ENCODE measurements at regions not wholly inside any gene's neighbourhood (a gene's known extent, or its start where the extent isn't known, plus 50 kb on each side); places are given as distances from the start of the nearest gene placed in this dataset.

DNA sequence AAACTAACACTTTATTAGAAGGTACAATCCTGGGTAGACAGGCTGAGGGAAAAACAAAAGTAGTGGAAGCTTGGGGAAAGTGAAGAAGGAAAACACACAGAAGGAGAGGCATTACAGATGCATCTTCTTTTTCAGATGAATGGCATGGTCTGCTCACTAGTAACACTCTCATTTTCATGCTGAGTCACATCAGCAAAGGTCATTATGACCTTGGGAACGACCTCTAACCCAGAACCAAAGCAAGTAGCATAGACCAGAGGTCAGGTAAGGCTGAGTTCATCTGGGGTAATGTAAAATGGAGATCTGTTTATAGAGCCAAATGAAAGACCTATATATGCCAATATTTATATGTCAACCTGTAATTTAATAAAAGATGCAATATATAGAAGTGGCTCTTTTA, 294.4 kb upstream of the LRRTM4 start:
- Histone ChIP-seq H2BK12ac (ENCODE audit: low read length) (no peak overlapping the region), H4K91ac (ENCODE audit: low read depth, low read length) (no peak overlapping the region), H3K4ac (ENCODE audit: low read depth, low read length) (no peak overlapping the region), H3K79me1 (ENCODE audit: low read length) (no peaks in the 10 kb centered on the region), H3K4me3 (ENCODE audit: low read depth, low read length) (no peak overlapping the region), H3K4me2 (ENCODE audit: low read length) (no peak overlapping the region), H2BK5ac (ENCODE audit: low read depth, low read length, poor library complexity) (no peak overlapping the region), H4K8ac (ENCODE audit: low read depth, low read length) (no peak overlapping the region), H4K12ac (ENCODE audit: low read depth, low read length) (no peak overlapping the region), H3K14ac (ENCODE audit: low read length) (no peak overlapping the region), H2BK120ac (ENCODE audit: insufficient read depth, low read length, poor library complexity) (no peak overlapping the region), H3K79me2 (ENCODE audit: control insufficient read depth, insufficient read depth, low read length, poor library complexity) (no peaks in the 10 kb centered on the region), H2AFZ (ENCODE audit: insufficient read depth, low read length, poor library complexity) (no peak overlapping the region), H3K27me3 (ENCODE audit: insufficient read depth, low read length) (no peaks in the 10 kb centered on the region), H2AK5ac (ENCODE audit: low read length) (no peak overlapping the region), H3K18ac (ENCODE audit: low read length) (no peak overlapping the region), H3K4me1 (ENCODE audit: control insufficient read depth in 1 of 2, insufficient read depth in 2 of 2, low read length in 2 of 2) (no peaks in the 10 kb centered on the region), H3K9me3 (ENCODE audit: insufficient read depth, low read depth, low read length) (no peaks in the 10 kb centered on the region), H3K9ac (ENCODE audit: low read length) (no peak overlapping the region), H3K27ac (ENCODE audit: low read depth, low read length) (no peak overlapping the region), H3K23ac (ENCODE audit: low read length) (no peak overlapping the region), H3K36me3 (ENCODE audit: control insufficient read depth in 1 of 2, insufficient read depth in 2 of 2, low read length in 2 of 2) (no peaks in the 10 kb centered on the region)
- DNase-seq = no peak
- no CpG with 5 or more reads among the region's 1 CpG for WGBS (ENCODE audit: extremely low coverage, insufficient coverage, insufficient read length)

DNA sequence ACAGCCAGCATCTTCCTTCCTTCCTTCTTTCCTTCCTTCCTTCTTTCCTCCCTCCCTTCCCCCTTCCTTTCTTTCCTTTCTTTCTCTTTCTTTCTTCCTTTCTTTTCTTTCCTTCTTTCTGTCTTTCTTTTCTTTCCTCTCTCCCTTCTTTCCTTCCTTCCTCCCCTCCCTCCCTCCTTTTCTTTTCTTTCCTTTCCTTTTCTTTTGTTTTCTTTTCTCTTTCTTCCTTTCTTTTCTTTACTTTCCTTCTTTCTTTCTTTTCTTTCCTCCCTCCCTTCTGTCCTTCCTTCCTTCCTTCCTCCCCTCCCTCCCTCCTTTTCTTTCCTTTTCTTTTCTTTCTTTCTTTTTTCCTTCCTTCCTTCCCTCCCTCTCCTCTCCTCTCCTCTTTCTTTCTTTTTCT, 296.0 kb upstream of the LRRTM4 start:
- no peak overlapping the region for H3K14ac ChIP-seq (ENCODE audit: low read length)
- H3K4me1 ChIP-seq (ENCODE audit: control insufficient read depth in 1 of 2, insufficient read depth in 2 of 2, low read length in 2 of 2) = no peaks in the 10 kb centered on the region
- H3K4ac ChIP-seq (ENCODE audit: low read depth, low read length) = no peak overlapping the region
- H3K4me2 ChIP-seq (ENCODE audit: low read length) = no peak overlapping the region
- no peak overlapping the region for H3K4me3 ChIP-seq (ENCODE audit: low read depth, low read length)
- H3K18ac ChIP-seq (ENCODE audit: low read length) = no peak overlapping the region
- H4K91ac ChIP-seq (ENCODE audit: low read depth, low read length) = no peak overlapping the region
- no peak overlapping the region for H2BK120ac ChIP-seq (ENCODE audit: insufficient read depth, low read length, poor library complexity)
- H3K27ac ChIP-seq (ENCODE audit: low read depth, low read length) = no peak overlapping the region
- H3K79me2 ChIP-seq (ENCODE audit: control insufficient read depth, insufficient read depth, low read length, poor library complexity) = no peaks in the 10 kb centered on the region
- no peak for DNase-seq
- no peak overlapping the region for H4K8ac ChIP-seq (ENCODE audit: low read depth, low read length)
- H3K23ac ChIP-seq (ENCODE audit: low read length) = no peak overlapping the region
- H3K79me1 ChIP-seq (ENCODE audit: low read length) = no peaks in the 10 kb centered on the region
- H2BK12ac ChIP-seq (ENCODE audit: low read length) = no peak overlapping the region
- no peak overlapping the region for H3K9ac ChIP-seq (ENCODE audit: low read length)
- no peak overlapping the region for H4K12ac ChIP-seq (ENCODE audit: low read depth, low read length)
- H2AFZ ChIP-seq (ENCODE audit: insufficient read depth, low read length, poor library complexity) = no peak overlapping the region
- no peaks in the 10 kb centered on the region for H3K36me3 ChIP-seq (ENCODE audit: control insufficient read depth in 1 of 2, insufficient read depth in 2 of 2, low read length in 2 of 2)
- no peak overlapping the region for H2AK5ac ChIP-seq (ENCODE audit: low read length)
- H2BK5ac ChIP-seq (ENCODE audit: low read depth, low read length, poor library complexity) = no peak overlapping the region
- no peaks in the 10 kb centered on the region for H3K27me3 ChIP-seq (ENCODE audit: insufficient read depth, low read length)
- no peaks in the 10 kb centered on the region for H3K9me3 ChIP-seq (ENCODE audit: insufficient read depth, low read depth, low read length)

DNA sequence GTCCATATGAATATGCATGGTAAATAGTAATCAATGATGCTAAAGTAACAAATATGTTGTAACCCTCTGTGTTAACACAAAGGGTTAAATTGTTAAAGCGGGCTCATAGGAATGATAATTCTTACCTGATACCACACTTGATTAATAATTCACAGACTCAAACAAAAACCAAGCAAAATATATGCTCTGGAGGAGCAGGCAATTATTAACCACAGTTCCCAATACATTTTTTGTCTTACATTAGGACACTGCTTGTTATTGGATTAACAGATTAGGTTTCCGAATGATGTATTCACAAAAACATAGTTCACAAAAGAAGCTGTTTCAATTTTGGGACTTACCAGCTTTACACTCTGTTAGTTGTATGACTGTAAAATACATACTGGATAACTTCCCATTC, 300.9 kb upstream of the LRRTM4 start:
- no peak overlapping the region for H3K4me2 ChIP-seq (ENCODE audit: low read length)
- no peak overlapping the region for H4K91ac ChIP-seq (ENCODE audit: low read depth, low read length)
- H2BK12ac ChIP-seq (ENCODE audit: low read length) = no peak overlapping the region
- H3K23ac ChIP-seq (ENCODE audit: low read length) = no peak overlapping the region
- no peaks in the 10 kb centered on the region for H3K4me1 ChIP-seq (ENCODE audit: control insufficient read depth in 1 of 2, insufficient read depth in 2 of 2, low read length in 2 of 2)
- no peaks in the 10 kb centered on the region for H3K27me3 ChIP-seq (ENCODE audit: insufficient read depth, low read length)
- H2AFZ ChIP-seq (ENCODE audit: insufficient read depth, low read length, poor library complexity) = no peak overlapping the region
- H3K9me3 ChIP-seq (ENCODE audit: insufficient read depth, low read depth, low read length) = no peaks in the 10 kb centered on the region
- no peak overlapping the region for H4K8ac ChIP-seq (ENCODE audit: low read depth, low read length)
- no peak overlapping the region for H3K4me3 ChIP-seq (ENCODE audit: low read depth, low read length)
- no peaks in the 10 kb centered on the region for H3K79me1 ChIP-seq (ENCODE audit: low read length)
- WGBS (ENCODE audit: extremely low coverage, insufficient coverage, insufficient read length) = no CpG with 5 or more reads among the region's 2 CpGs
- H3K4ac ChIP-seq (ENCODE audit: low read depth, low read length) = no peak overlapping the region
- H2AK5ac ChIP-seq (ENCODE audit: low read length) = no peak overlapping the region
- H3K36me3 ChIP-seq (ENCODE audit: control insufficient read depth in 1 of 2, insufficient read depth in 2 of 2, low read length in 2 of 2) = no peaks in the 10 kb centered on the region
- H3K9ac ChIP-seq (ENCODE audit: low read length) = no peak overlapping the region
- no peak overlapping the region for H3K18ac ChIP-seq (ENCODE audit: low read length)
- H3K79me2 ChIP-seq (ENCODE audit: control insufficient read depth, insufficient read depth, low read length, poor library complexity) = no peaks in the 10 kb centered on the region
- no peak overlapping the region for H3K14ac ChIP-seq (ENCODE audit: low read length)
- H2BK120ac ChIP-seq (ENCODE audit: insufficient read depth, low read length, poor library complexity) = no peak overlapping the region
- DNase-seq = no peak
- no peak overlapping the region for H3K27ac ChIP-seq (ENCODE audit: low read depth, low read length)
- H4K12ac ChIP-seq (ENCODE audit: low read depth, low read length) = no peak overlapping the region
- H2BK5ac ChIP-seq (ENCODE audit: low read depth, low read length, poor library complexity) = no peak overlapping the region

DNA sequence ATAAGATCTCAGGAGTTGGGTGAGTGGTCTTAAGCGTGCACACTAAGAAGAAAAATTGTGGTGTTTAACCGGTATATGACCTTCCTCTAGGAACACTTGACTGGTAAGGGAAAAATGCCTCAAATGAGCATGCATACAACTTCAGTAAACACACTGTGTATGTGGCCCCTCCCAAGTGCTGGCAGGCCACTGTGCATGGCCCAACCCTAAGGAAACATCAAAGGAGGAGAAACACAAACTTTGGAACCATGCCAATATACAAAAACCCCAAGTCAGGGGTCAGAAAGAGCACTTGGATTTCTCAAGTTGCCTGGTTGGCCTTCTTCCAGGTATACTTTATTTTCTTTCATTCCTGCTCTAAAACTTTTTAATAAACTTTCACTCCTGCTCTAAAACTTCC, 308.9 kb upstream of the LRRTM4 start:
- Histone ChIP-seq H3K27ac (ENCODE audit: low read depth, low read length) (no peak overlapping the region), H2BK12ac (ENCODE audit: low read length) (no peak overlapping the region), H3K4me1 (ENCODE audit: control insufficient read depth in 1 of 2, insufficient read depth in 2 of 2, low read length in 2 of 2) (no peaks in the 10 kb centered on the region), H3K27me3 (ENCODE audit: insufficient read depth, low read length) (no peaks in the 10 kb centered on the region), H3K36me3 (ENCODE audit: control insufficient read depth in 1 of 2, insufficient read depth in 2 of 2, low read length in 2 of 2) (peaks cover 0 to 3% of the 10 kb centered on the region in 2 experiments), H3K23ac (ENCODE audit: low read length) (no peak overlapping the region), H3K14ac (ENCODE audit: low read length) (no peak overlapping the region), H3K9ac (ENCODE audit: low read length) (no peak overlapping the region), H2BK5ac (ENCODE audit: low read depth, low read length, poor library complexity) (no peak overlapping the region), H3K4me2 (ENCODE audit: low read length) (no peak overlapping the region), H3K18ac (ENCODE audit: low read length) (no peak overlapping the region), H3K79me2 (ENCODE audit: control insufficient read depth, insufficient read depth, low read length, poor library complexity) (no peaks in the 10 kb centered on the region), H2BK120ac (ENCODE audit: insufficient read depth, low read length, poor library complexity) (no peak overlapping the region), H3K4ac (ENCODE audit: low read depth, low read length) (no peak overlapping the region), H3K4me3 (ENCODE audit: low read depth, low read length) (no peak overlapping the region), H4K91ac (ENCODE audit: low read depth, low read length) (no peak overlapping the region), H3K79me1 (ENCODE audit: low read length) (no peaks in the 10 kb centered on the region), H4K8ac (ENCODE audit: low read depth, low read length) (no peak overlapping the region), H4K12ac (ENCODE audit: low read depth, low read length) (no peak overlapping the region), H2AFZ (ENCODE audit: insufficient read depth, low read length, poor library complexity) (no peak overlapping the region), H2AK5ac (ENCODE audit: low read length) (no peak overlapping the region), H3K9me3 (ENCODE audit: insufficient read depth, low read depth, low read length) (peaks cover 5% of the 10 kb centered on the region)
- no CpG with 5 or more reads among the region's 2 CpGs for WGBS (ENCODE audit: extremely low coverage, insufficient coverage, insufficient read length)
- DNase-seq = no peak

DNA sequence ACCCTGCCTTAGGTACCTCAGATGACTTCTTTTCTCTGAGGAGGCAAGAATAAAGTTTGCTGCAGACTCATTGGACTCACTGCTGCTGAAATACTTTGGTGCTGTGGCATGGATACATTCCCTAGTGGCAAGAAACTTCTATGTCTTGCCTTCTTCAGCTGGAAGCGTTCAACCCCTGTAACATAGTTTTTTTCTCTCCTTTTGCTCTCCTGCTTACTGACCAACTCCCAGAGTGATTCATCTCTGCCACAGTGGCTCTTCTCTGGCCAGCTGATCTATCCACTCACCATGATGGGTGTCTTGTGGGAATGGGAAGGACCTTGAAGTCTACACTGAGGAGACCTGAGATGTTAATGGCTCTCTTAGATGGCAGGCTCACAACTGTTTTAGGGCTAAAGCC, 309.3 kb upstream of the LRRTM4 start:
- Histone ChIP-seq H4K12ac (ENCODE audit: low read depth, low read length) (no peak overlapping the region), H2BK5ac (ENCODE audit: low read depth, low read length, poor library complexity) (no peak overlapping the region), H3K4ac (ENCODE audit: low read depth, low read length) (no peak overlapping the region), H4K91ac (ENCODE audit: low read depth, low read length) (no peak overlapping the region), H3K36me3 (ENCODE audit: control insufficient read depth in 1 of 2, insufficient read depth in 2 of 2, low read length in 2 of 2) (peaks cover 0 to 3% of the 10 kb centered on the region in 2 experiments), H3K79me2 (ENCODE audit: control insufficient read depth, insufficient read depth, low read length, poor library complexity) (no peaks in the 10 kb centered on the region), H3K4me3 (ENCODE audit: low read depth, low read length) (no peak overlapping the region), H3K4me2 (ENCODE audit: low read length) (no peak overlapping the region), H3K27me3 (ENCODE audit: insufficient read depth, low read length) (no peaks in the 10 kb centered on the region), H2AK5ac (ENCODE audit: low read length) (no peak overlapping the region), H4K8ac (ENCODE audit: low read depth, low read length) (no peak overlapping the region), H3K14ac (ENCODE audit: low read length) (no peak overlapping the region), H3K9ac (ENCODE audit: low read length) (no peak overlapping the region), H3K23ac (ENCODE audit: low read length) (no peak overlapping the region), H3K18ac (ENCODE audit: low read length) (no peak overlapping the region), H2BK12ac (ENCODE audit: low read length) (no peak overlapping the region), H3K79me1 (ENCODE audit: low read length) (no peaks in the 10 kb centered on the region), H3K27ac (ENCODE audit: low read depth, low read length) (no peak overlapping the region), H2AFZ (ENCODE audit: insufficient read depth, low read length, poor library complexity) (no peak overlapping the region), H3K4me1 (ENCODE audit: control insufficient read depth in 1 of 2, insufficient read depth in 2 of 2, low read length in 2 of 2) (no peaks in the 10 kb centered on the region), H2BK120ac (ENCODE audit: insufficient read depth, low read length, poor library complexity) (no peak overlapping the region), H3K9me3 (ENCODE audit: insufficient read depth, low read depth, low read length) (peaks cover 5% of the 10 kb centered on the region)
- no peak for DNase-seq
- WGBS (ENCODE audit: extremely low coverage, insufficient coverage, insufficient read length) = no CpG with 5 or more reads among the region's 1 CpG

Measured in trophoblast cell (in vitro differentiated cells and primary cell).